ENCODE measurements at regions not wholly inside any gene's neighbourhood (a gene's known extent, or its start where the extent isn't known, plus 50 kb on each side); places are given as distances from the start of the nearest gene placed in this dataset.

GRCh38 chr13:29948244-29948643 lies 97.8 kb upstream of the UBL3 start (continued):
- no peak for TF ChIP-seq NFIC (IDR thresholded peaks at IDR 0.05; ENCODE audit: borderline replicate concordance)

GRCh38 chr13:29947839-29948238 lies 97.4 kb upstream of the UBL3 start:
- no peak overlapping the region for H3K27ac ChIP-seq (ENCODE audit: low read depth in 2 of 2, low read length in 1 of 2)
- H3K4me3 ChIP-seq (ENCODE audit: low read depth in 2 of 2, low read length in 1 of 2): no peak overlapping the region
- H3F3A ChIP-seq (replicated peaks; ENCODE audit: insufficient read depth): no peaks in the 10 kb centered on the region
- ChIA-PET CTCF (no interaction called here), POLR2A (no interaction called here)
- no peak overlapping the region for H3K4me2 ChIP-seq
- H3K9ac ChIP-seq: no peak overlapping the region
- H2AFZ ChIP-seq (ENCODE audit: low read depth): no peak overlapping the region
- DNase-seq: no peak
- 83% methylated on average over 8 of the region's 11 CpGs for WGBS (ENCODE audit: low lambda C conversion rate)
- no peaks in the 10 kb centered on the region for H3K79me2 ChIP-seq (ENCODE audit: insufficient read depth)
- no peaks in the 10 kb centered on the region for H3K4me1 ChIP-seq (ENCODE audit: control insufficient read depth in 1 of 2, insufficient read depth in 2 of 2, low read depth in 1 of 2, low read length in 1 of 2)
- H3K36me3 ChIP-seq (replicated peaks in 1 of 2; ENCODE audit: control insufficient read depth in 1 of 2, insufficient read depth in 2 of 2, low read length in 1 of 2): no peaks in the 10 kb centered on the region
- no peaks in the 10 kb centered on the region for H3K9me3 ChIP-seq
- TF ChIP-seq MAX (IDR thresholded peaks at IDR 0.05; ENCODE audit: low read depth) (no peak), TAF1 (IDR thresholded peaks at IDR 0.05; ENCODE audit: borderline replicate concordance, low read depth, low read length) (no peak), REST (IDR thresholded peaks at IDR 0.05; ENCODE audit: low read depth, low read length) (no peak), SIN3A (IDR thresholded peaks at IDR 0.05; ENCODE audit: borderline replicate concordance, low read depth, low read length) (no peak)
- no peaks in the 10 kb centered on the region for H4K20me1 ChIP-seq (ENCODE audit: insufficient read depth)
- H3K9me2 ChIP-seq: no peaks in the 10 kb centered on the region
- no peaks in the 10 kb centered on the region for H3K27me3 ChIP-seq (ENCODE audit: insufficient read depth)

- no peak overlapping the region for H3K4me2 ChIP-seq
- no peaks in the 10 kb centered on the region for H3F3A ChIP-seq (replicated peaks; ENCODE audit: insufficient read depth)
- no peaks in the 10 kb centered on the region for H3K4me1 ChIP-seq (ENCODE audit: control insufficient read depth in 1 of 2, insufficient read depth in 2 of 2, low read depth in 1 of 2, low read length in 1 of 2)
- H3K36me3 ChIP-seq (replicated peaks in 1 of 2; ENCODE audit: control insufficient read depth in 1 of 2, insufficient read depth in 2 of 2, low read length in 1 of 2): no peaks in the 10 kb centered on the region
- no peaks in the 10 kb centered on the region for H3K9me3 ChIP-seq
- CTCF ChIA-PET: interaction anchor here (0.8 to 1.2 kb wide), 2 partner anchors 10 to 11 kb away, joined by 3 read pairs; no protein-coding TSS in a partner anchor
- no peak overlapping the region for H2AFZ ChIP-seq (ENCODE audit: low read depth)
- POLR2A ChIA-PET: no interaction called here
- H3K79me2 ChIP-seq (ENCODE audit: insufficient read depth): no peaks in the 10 kb centered on the region
- WGBS (ENCODE audit: low lambda C conversion rate): 66% methylated on average over 6 of the region's 6 CpGs
- H3K27ac ChIP-seq (ENCODE audit: low read depth in 2 of 2, low read length in 1 of 2): no peak overlapping the region
- no peaks in the 10 kb centered on the region for H4K20me1 ChIP-seq (ENCODE audit: insufficient read depth)
- H3K9ac ChIP-seq: no peak overlapping the region
- no peaks in the 10 kb centered on the region for H3K27me3 ChIP-seq (ENCODE audit: insufficient read depth)
- H3K9me2 ChIP-seq: no peaks in the 10 kb centered on the region
- DNase-seq: no peak
- H3K4me3 ChIP-seq (ENCODE audit: low read depth in 2 of 2, low read length in 1 of 2): no peak overlapping the region
- no peak for TF ChIP-seq TAF1 (IDR thresholded peaks at IDR 0.05; ENCODE audit: borderline replicate concordance, low read depth, low read length)
- no peak for TF ChIP-seq USF1 (IDR thresholded peaks at IDR 0.05; ENCODE audit: borderline replicate concordance, low read depth)
- no peak for TF ChIP-seq CHD2 (IDR thresholded peaks at IDR 0.05; ENCODE audit: low read length, partially characterized antibody)
- TF ChIP-seq FOXM1 (IDR thresholded peaks at IDR 0.05; ENCODE audit: low read depth): no peak
- no peak for TF ChIP-seq ZBTB33 (IDR thresholded peaks at IDR 0.05; ENCODE audit: borderline replicate concordance, low read depth)
- no peak for TF ChIP-seq NRF1 (IDR thresholded peaks at IDR 0.05; ENCODE audit: low read depth, low read length)
- no peak for TF ChIP-seq YY1 (IDR thresholded peaks at IDR 0.05; ENCODE audit: low read depth)
- no peak for TF ChIP-seq FOSL2 (IDR thresholded peaks at IDR 0.05; ENCODE audit: borderline replicate concordance, low read depth)
- TF ChIP-seq SMC3 (IDR thresholded peaks at IDR 0.05; ENCODE audit: low read depth, low read length): no peak
- no peak for TF ChIP-seq REST (IDR thresholded peaks at IDR 0.05; ENCODE audit: low read depth, low read length)
Observed at GRCh38 chr13:29946093-29946492, 95.7 kb upstream of the UBL3 start.

All from SK-N-SH (cell line).